Skeletal muscle tissue (tissue), 3 donors: ENCODE measurements at regions not wholly inside any gene's neighbourhood (a gene's known extent, or its start where the extent isn't known, plus 50 kb on each side); places are given as distances from the start of the nearest gene placed in this dataset.
"Not testable (repeated sequence)": the region's sequence is repeated elsewhere in the genome, so short reads cannot be mapped to it uniquely, and the experiment has no call there.

Experiments
- H3K27ac ChIP-seq: one replicate; pipeline ENCODE4 v1.7.0; 2013; ENCODE audit warnings: mild to moderate bottlenecking, low read depth, low read length, inconsistent platforms
- H3K27me3 ChIP-seq, 3 donors: one replicate each; pipeline ENCODE4 v1.7.0; 2013; ENCODE audit warnings: low read length in 3 of 3; ENCODE audit not compliant: control insufficient read depth in 3 of 3, insufficient read depth in 3 of 3
- H3K36me3 ChIP-seq, 3 donors: one replicate each; pipeline ENCODE4 v1.7.0; 2013; ENCODE audit warnings: low read length in 3 of 3; ENCODE audit not compliant: control insufficient read depth in 3 of 3, insufficient read depth in 3 of 3
- H3K4me1 ChIP-seq, 3 donors: one replicate each; pipeline ENCODE4 v1.7.0; 2013; ENCODE audit warnings: low read length in 3 of 3, mild to moderate bottlenecking in 3 of 3; ENCODE audit not compliant: control insufficient read depth in 3 of 3, insufficient read depth in 3 of 3
- H3K4me3 ChIP-seq, 3 donors: one replicate each; pipeline ENCODE4 v1.7.0; 2013; ENCODE audit warnings: low read length in 3 of 3
- H3K9ac ChIP-seq, 3 donors: one replicate each; pipeline ENCODE4 v1.7.0; 2013; ENCODE audit warnings: low read length in 3 of 3, mild to moderate bottlenecking in 3 of 3, moderate library complexity in 2 of 3, low read depth in 1 of 3
- H3K9me3 ChIP-seq, 3 donors: one replicate each; pipeline ENCODE4 v1.7.0; 2013; ENCODE audit warnings: low read length in 3 of 3; ENCODE audit not compliant: control insufficient read depth in 3 of 3
- donor health status: Osteomylitis.

DNA sequence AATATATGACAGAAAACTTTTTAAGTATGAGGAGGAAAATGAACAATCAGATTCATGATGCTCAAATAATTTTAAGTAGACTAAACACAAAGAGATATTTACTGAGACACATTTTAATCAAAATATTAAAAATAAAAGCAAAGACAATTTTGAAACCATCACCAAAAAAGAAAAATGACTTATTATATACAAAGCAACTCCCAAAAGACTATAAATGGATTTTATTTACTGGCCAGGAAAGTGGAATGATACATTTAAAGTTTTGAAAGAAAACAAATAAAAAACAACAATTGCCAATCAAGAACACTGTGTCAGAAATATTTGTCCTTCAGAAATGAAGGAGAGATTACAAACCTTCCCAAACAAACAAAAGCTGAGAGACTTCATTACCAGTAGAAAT lies 968.5 kb upstream of the CELF4 start:
- H3K4me1 ChIP-seq: no peaks in the 10 kb centered on the region
- no peak overlapping the region for H3K27ac ChIP-seq
- no peaks in the 10 kb centered on the region for H3K36me3 ChIP-seq
- H3K9me3 ChIP-seq: no peaks in the 10 kb centered on the region
- no peaks in the 10 kb centered on the region for H3K27me3 ChIP-seq
- no peak overlapping the region for H3K9ac ChIP-seq
- H3K4me3 ChIP-seq: no peak overlapping the region

DNA sequence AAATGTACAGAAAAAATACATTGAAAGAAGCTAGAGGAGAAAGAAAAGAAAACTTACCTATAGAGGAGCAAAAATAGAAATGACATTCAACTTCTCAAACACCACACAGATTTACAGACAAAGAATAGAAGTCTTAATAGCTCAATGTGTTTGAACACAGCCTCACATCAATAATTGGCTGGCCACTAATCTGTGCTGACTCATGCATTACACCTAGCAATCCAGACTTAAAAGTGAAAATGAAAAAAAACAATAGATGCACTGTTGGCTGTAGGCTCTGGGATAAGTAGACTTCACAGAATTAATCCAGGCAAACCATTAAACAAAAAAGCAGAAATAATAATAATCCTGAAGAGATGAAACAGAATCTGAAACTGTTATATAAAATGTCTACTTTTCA lies 961.3 kb upstream of the CELF4 start:
- Histone ChIP-seq H3K9ac (no peak overlapping the region), H3K36me3 (no peaks in the 10 kb centered on the region)

DNA sequence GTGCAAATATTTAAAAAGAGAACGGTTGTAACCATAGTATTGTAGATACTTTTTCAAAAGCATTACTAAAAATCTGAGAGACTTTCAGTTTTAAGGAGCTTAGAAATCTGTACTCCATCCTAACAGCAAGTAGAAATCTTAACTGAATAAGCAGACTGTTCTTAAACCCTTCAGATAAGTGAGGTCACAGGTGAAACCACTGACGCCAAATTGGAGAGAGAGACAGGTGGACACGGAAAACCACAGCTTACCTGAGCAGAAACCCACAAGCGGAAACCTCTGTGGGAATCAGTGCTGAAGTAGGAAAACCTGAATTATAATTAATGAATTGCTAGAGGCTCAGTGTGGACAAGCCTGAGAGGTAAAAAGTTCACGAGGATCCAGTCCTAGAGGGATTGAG lies 959.4 kb upstream of the CELF4 start:
- no peak overlapping the region for H3K4me3 ChIP-seq
- H3K36me3 ChIP-seq: no peaks in the 10 kb centered on the region
- H3K27me3 ChIP-seq: no peaks in the 10 kb centered on the region
- H3K9ac ChIP-seq: no peak overlapping the region
- H3K4me1 ChIP-seq: no peaks in the 10 kb centered on the region
- no peaks in the 10 kb centered on the region for H3K9me3 ChIP-seq
- no peak overlapping the region for H3K27ac ChIP-seq

More for the DNA sequence above, 961.3 kb upstream of the CELF4 start:
- Histone ChIP-seq H3K4me1 (no peaks in the 10 kb centered on the region), H3K4me3 (no peak overlapping the region), H3K27ac (no peak overlapping the region), H3K9me3 (no peaks in the 10 kb centered on the region), H3K27me3 (no peaks in the 10 kb centered on the region)

DNA sequence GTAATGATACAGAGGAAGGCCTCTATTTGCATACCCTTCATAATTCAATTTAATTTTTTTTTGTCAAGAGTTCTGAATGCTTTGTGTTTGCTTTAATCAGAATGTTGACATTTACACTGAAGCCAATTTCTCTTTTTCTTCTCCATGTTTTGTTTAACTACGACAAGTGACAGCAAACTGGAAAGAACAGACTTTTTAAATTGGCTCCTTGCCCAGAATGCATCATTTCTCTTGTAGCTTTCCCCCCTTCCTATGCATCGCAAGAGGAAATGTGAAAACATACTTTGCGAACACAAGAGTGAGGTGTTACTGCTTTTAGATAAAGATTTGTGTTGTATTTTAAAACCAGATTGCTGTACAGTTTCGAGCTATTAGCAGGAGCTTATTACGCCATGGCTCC lies 955.2 kb upstream of the CELF4 start:
- Histone ChIP-seq H3K9me3 (no peaks in the 10 kb centered on the region), H3K36me3 (no peaks in the 10 kb centered on the region), H3K27me3 (no peaks in the 10 kb centered on the region), H3K4me3 (no peak overlapping the region), H3K4me1 (no peaks in the 10 kb centered on the region), H3K27ac (no peak overlapping the region), H3K9ac (no peak overlapping the region)

DNA sequence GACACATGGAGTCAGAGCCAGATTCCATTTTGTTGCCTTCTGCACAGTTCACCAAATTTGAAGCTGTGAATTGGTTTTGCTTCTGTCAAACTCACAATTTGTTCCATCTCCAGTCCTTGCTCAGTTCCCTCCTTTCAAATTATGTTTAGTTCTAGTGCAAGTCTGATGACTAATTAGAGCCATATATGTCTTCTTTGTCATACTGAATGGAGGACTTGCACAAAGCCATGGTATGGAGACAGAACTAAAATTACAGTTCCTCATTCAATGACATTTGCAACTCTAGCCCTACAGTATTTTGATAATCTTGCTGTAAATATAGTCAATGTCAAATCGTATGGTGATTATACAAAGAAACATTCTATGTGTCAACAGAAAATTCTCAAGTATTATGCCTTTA lies 936.9 kb upstream of the CELF4 start:
- Histone ChIP-seq H3K27me3 (no peaks in the 10 kb centered on the region), H3K27ac (no peak overlapping the region), H3K4me1 (no peaks in the 10 kb centered on the region), H3K4me3 (no peak overlapping the region), H3K9me3 (no peaks in the 10 kb centered on the region), H3K36me3 (no peaks in the 10 kb centered on the region), H3K9ac (no peak overlapping the region)

DNA sequence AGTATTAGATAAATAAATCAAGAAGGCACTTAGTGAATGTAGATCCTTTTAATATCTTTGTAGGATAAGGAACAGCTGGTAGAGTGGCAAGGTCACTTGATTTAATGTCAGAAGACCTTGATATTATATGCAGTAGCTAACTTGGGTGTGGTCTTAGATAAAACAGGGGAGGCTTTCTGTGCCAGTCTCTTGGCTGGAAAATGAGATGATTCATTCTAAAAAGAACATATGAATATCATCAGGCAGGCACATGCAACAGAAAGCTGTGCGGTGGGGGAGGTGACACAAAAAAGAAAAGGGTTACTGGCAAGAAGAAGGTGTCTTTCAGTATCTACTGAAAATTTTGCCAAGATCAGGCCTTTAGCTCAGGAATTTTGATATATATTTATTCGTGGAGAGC lies 931.7 kb upstream of the CELF4 start:
- H3K9me3 ChIP-seq: no peaks in the 10 kb centered on the region
- no peak overlapping the region for H3K27ac ChIP-seq
- H3K9ac ChIP-seq: no peak overlapping the region
- H3K4me1 ChIP-seq: no peaks in the 10 kb centered on the region
- no peak overlapping the region for H3K4me3 ChIP-seq
- H3K27me3 ChIP-seq: no peaks in the 10 kb centered on the region
- no peaks in the 10 kb centered on the region for H3K36me3 ChIP-seq

DNA sequence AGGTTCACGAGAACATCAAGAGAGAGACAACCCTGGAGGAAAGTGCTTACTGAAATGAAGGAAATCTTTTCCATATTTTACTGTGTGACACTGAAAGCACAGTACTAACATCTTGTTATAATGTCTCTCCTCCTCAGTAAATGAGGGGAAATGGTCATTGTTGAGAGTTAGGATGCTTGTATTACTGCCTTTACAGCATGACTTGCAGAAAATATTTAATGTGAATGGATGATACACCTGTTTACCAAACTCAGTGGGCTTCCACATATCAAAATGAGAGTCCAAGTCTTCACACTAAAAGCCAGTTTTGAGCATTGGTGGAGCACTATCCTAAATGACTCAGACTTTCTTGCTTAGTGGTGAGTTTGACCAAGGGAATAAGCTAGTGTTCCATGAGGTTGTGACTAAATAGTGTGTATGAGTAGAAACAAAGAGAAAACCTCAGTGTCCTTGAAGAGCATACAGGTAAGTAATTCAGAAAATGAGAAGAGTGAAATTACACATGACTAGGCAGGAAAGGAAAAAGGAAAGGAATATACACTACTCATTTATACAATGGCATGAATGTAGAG lies 930.7 kb upstream of the CELF4 start:
- Histone ChIP-seq H3K27ac (no peak overlapping the region), H3K4me3 (no peak overlapping the region), H3K9ac (no peak overlapping the region), H3K4me1 (no peaks in the 10 kb centered on the region), H3K36me3 (no peaks in the 10 kb centered on the region), H3K27me3 (no peaks in the 10 kb centered on the region), H3K9me3 (no peaks in the 10 kb centered on the region)

DNA sequence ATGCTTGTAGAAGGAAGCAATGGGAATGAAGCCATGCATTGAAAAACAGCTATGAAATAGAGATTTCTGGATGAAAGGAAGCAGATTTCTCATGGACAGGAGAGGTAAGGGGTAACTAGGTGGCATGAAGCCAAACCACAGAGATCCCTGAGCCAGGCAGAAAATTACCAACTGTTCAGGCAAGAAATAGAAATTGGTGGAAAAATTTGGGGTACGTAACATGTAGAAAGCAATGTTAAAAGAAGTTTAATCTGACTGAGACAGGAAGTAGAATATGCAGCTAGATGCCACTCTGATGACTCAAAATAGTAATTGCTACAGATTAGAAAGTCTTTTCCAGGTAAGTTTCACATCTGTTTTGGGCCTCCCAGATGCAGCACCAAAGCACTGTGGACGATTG lies 928.5 kb upstream of the CELF4 start:
- H3K36me3 ChIP-seq: no peaks in the 10 kb centered on the region
- H3K4me3 ChIP-seq: no peak overlapping the region
- H3K4me1 ChIP-seq: no peaks in the 10 kb centered on the region
- H3K9ac ChIP-seq: no peak overlapping the region
- H3K27me3 ChIP-seq: no peaks in the 10 kb centered on the region
- no peak overlapping the region for H3K27ac ChIP-seq
- no peaks in the 10 kb centered on the region for H3K9me3 ChIP-seq

DNA sequence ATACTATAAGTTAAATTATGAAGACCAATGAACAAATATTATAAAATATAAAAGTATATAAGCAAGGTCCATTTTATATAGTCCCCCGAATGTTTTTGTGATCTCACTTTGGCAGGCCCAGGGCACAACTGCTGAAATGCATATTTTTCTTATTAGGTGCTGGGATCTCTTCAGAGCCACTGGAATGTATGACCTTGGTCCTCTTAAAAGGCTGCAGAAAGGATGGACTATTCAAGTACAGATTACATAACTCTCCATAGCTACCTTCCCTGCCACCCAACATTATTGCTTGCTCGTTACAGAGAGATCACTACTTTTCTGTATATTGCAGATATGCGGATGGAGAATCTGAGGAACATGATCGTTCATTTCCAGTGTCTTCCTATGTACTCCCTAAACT lies 925.6 kb upstream of the CELF4 start:
- Histone ChIP-seq H3K36me3 (no peaks in the 10 kb centered on the region), H3K27ac (no peak overlapping the region), H3K9me3 (no peaks in the 10 kb centered on the region), H3K9ac (no peak overlapping the region), H3K4me3 (no peak overlapping the region), H3K4me1 (no peaks in the 10 kb centered on the region), H3K27me3 (no peaks in the 10 kb centered on the region)

DNA sequence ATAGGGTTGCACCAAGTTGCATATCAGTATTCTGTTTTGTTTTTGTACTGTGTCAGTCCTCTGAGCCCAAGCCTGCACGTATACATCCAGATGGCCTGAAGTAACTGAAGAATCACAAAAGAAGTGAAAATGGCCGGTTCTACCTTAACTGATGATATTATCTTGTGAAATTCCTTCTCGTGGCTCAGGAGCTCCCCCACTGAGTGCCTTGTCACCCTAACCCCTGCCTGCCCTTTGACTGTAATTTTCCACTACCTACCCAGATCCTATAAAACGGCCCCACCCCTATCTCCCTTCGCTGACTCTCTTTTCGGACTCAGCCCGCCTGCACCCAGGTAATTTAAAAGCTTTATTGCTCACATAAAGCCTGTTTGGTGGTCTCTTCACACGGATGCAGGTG lies 924.1 kb upstream of the CELF4 start:
- not testable (repeated sequence) for H3K27ac ChIP-seq, H3K4me3 ChIP-seq, H3K9me3 ChIP-seq, H3K9ac ChIP-seq, H3K27me3 ChIP-seq, H3K36me3 ChIP-seq, H3K4me1 ChIP-seq

DNA sequence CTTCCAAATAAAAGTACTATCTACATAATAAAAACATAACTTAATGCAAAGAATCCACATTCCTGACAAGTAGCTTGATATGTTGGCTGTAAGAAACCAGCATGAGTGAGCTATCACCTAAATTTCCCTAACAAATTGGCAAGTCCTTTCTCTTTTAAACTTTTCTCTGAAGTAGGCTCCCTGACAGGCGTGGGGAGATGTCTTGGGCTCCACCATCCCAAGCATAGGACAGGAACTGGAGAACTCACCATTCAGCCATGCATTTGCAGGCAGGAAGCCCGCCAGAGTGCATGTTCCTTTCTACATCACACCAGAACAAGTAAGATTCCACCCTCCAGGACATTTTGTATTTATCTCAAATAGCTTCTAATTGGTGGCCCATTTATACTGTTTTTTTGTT lies 921.9 kb upstream of the CELF4 start:
- no peaks in the 10 kb centered on the region for H3K36me3 ChIP-seq
- H3K9ac ChIP-seq: no peak overlapping the region
- H3K9me3 ChIP-seq: no peaks in the 10 kb centered on the region
- no peak overlapping the region for H3K27ac ChIP-seq
- H3K27me3 ChIP-seq: no peaks in the 10 kb centered on the region
- H3K4me1 ChIP-seq: no peaks in the 10 kb centered on the region
- H3K4me3 ChIP-seq: no peak overlapping the region
